CD4-positive, alpha-beta memory T cell (primary cell): ENCODE measurements at regions not wholly inside any gene's neighbourhood (a gene's known extent, or its start where the extent isn't known, plus 50 kb on each side); places are given as distances from the start of the nearest gene placed in this dataset.

ENCODE experiments used
- CTCF ChIA-PET: fragments of 350-600 bp; sonication (Branson Sonifier 250); formaldehyde crosslinking; loops from one replicate; lab custom pipeline; 2021; ENCODE audit warnings: inconsistent platforms; ENCODE audit not compliant: partially characterized antibody; lab: Charles Lee
- POLR2A ChIA-PET: fragments of 350-600 bp; sonication (Branson Sonifier 250); formaldehyde crosslinking; loops from one replicate; lab custom pipeline; 2021; ENCODE audit not compliant: partially characterized antibody; lab: Charles Lee
- DNase-seq, 5 donors: peaks; one replicate each; pipeline versions ENCODE4 v3.0.0 to v3.0.0-alpha.2; 2020 to 2022; ENCODE audit warnings: mixed read lengths in 1 of 5
- H3K27ac ChIP-seq: one replicate; pipeline ENCODE4 v1.7.0; 2013; ENCODE audit warnings: low read depth, low read length
- H3K27me3 ChIP-seq: 2 replicates; pipeline ENCODE4 v1.7.0; 2013; ENCODE audit warnings: mild to moderate bottlenecking, low read length, moderate library complexity; ENCODE audit not compliant: insufficient read depth
- H3K36me3 ChIP-seq: 2 replicates; pipeline ENCODE4 v1.7.0; 2013; ENCODE audit warnings: mild to moderate bottlenecking, low read length, moderate library complexity; ENCODE audit not compliant: insufficient read depth
- H3K4me1 ChIP-seq: 2 replicates; pipeline ENCODE4 v1.7.0; 2013; ENCODE audit warnings: mild to moderate bottlenecking, low read length, moderate library complexity; ENCODE audit not compliant: insufficient read depth
- H3K4me3 ChIP-seq, 2 donors: one replicate each; pipeline ENCODE4 v1.7.0; 2013; ENCODE audit warnings: low read length in 2 of 2, mild to moderate bottlenecking in 1 of 2
- H3K9me3 ChIP-seq, 2 donors: one replicate each; pipeline ENCODE4 v1.7.0; 2013; ENCODE audit warnings: low read length in 2 of 2, control low read depth in 1 of 2; ENCODE audit not compliant: control insufficient read depth in 1 of 2
- H3K27ac Mint-ChIP-seq, 7 donors: one replicate each; pipeline ENCODE4 v1.8.0; 2020 to 2021; ENCODE audit warnings: mixed read lengths in 7 of 7, mild to moderate bottlenecking in 6 of 7, inconsistent platforms in 3 of 7, moderate library complexity in 3 of 7
- H3K27me3 Mint-ChIP-seq, 2 donors: one replicate each; pipeline ENCODE4 v1.8.0; 2020 to 2021; ENCODE audit warnings: mixed read lengths in 2 of 2
- H3K36me3 Mint-ChIP-seq, 2 donors: one replicate each; pipeline ENCODE4 v1.8.0; 2020 to 2021; ENCODE audit warnings: mixed read lengths in 2 of 2, inconsistent platforms in 1 of 2, mild to moderate bottlenecking in 1 of 2
- H3K4me1 Mint-ChIP-seq, 4 donors: one replicate each; pipeline ENCODE4 v1.8.0; 2020 to 2021; ENCODE audit warnings: mixed read lengths in 4 of 4, mild to moderate bottlenecking in 1 of 4
- H3K4me3 Mint-ChIP-seq, 8 donors: one replicate each; pipeline ENCODE4 v1.8.0; 2020 to 2021; ENCODE audit warnings: mixed read lengths in 8 of 8, mild to moderate bottlenecking in 7 of 8, moderate library complexity in 6 of 8, inconsistent platforms in 3 of 8
- H3K9me3 Mint-ChIP-seq, 8 donors: one replicate each; pipeline ENCODE4 v1.8.0; 2020 to 2021; ENCODE audit warnings: mixed read lengths in 8 of 8, mild to moderate bottlenecking in 5 of 8, inconsistent platforms in 3 of 8, moderate library complexity in 1 of 8
- intact Hi-C: fragments of 100-400 bp; cut with micrococcal nuclease; formaldehyde crosslinking; loops from one replicate; pipeline ENCODE4 v1.15.1; 2023

GRCh38 chr9:99582814-99583213, 238.9 kb upstream of the NR4A3 start:
- no peaks in the 10 kb centered on the region for H3K36me3 Mint-ChIP-seq
- ChIA-PET CTCF (no interaction called here), POLR2A (no interaction called here)
- H3K27ac ChIP-seq = no peak overlapping the region
- H3K36me3 ChIP-seq = no peaks in the 10 kb centered on the region
- H3K27ac Mint-ChIP-seq = no peak overlapping the region
- H3K4me3 ChIP-seq = no peak overlapping the region
- no peaks in the 10 kb centered on the region for H3K9me3 ChIP-seq
- no peaks in the 10 kb centered on the region for H3K27me3 ChIP-seq
- DNase-seq = no peak
- intact Hi-C loops = no loop called here
- peaks cover 7 to 10% of the 10 kb centered on the region in 2 donors for H3K27me3 Mint-ChIP-seq
- H3K4me1 Mint-ChIP-seq = no peaks in the 10 kb centered on the region
- no peak overlapping the region for H3K4me3 Mint-ChIP-seq
- H3K4me1 ChIP-seq = no peaks in the 10 kb centered on the region
- H3K9me3 Mint-ChIP-seq = peaks cover 0 to 3% (median 0%) of the 10 kb centered on the region in 8 donors

GRCh38 chr9:99588299-99588698, 233.4 kb upstream of the NR4A3 start:
- Mint-ChIP-seq H3K4me1 (no peaks in the 10 kb centered on the region), H3K4me3 (no peak overlapping the region), H3K9me3 (peaks cover 0 to 9% (median 0%) of the 10 kb centered on the region in 8 donors), H3K27me3 (peaks cover 14 to 17% of the 10 kb centered on the region in 2 donors), H3K27ac (no peak overlapping the region), H3K36me3 (no peaks in the 10 kb centered on the region)
- no peak overlapping the region for H3K27ac ChIP-seq
- CTCF ChIA-PET = no interaction called here
- intact Hi-C loops = no loop called here
- no peaks in the 10 kb centered on the region for H3K9me3 ChIP-seq
- no peaks in the 10 kb centered on the region for H3K4me1 ChIP-seq
- DNase-seq = no peak
- H3K36me3 ChIP-seq = no peaks in the 10 kb centered on the region
- H3K4me3 ChIP-seq = no peak overlapping the region
- no peaks in the 10 kb centered on the region for H3K27me3 ChIP-seq
- POLR2A ChIA-PET = no interaction called here

- CTCF ChIA-PET = no interaction called here
- H3K36me3 Mint-ChIP-seq = no peaks in the 10 kb centered on the region
- intact Hi-C loops = no loop called here
These were observed 232.9 kb upstream of the NR4A3 start for GRCh38 chr9:99588747-99589146.

GRCh38 chr9:99590410-99590809, 231.3 kb upstream of the NR4A3 start:
- H3K36me3 ChIP-seq = no peaks in the 10 kb centered on the region
- ChIA-PET CTCF (no interaction called here), POLR2A (no interaction called here)
- intact Hi-C loops = no loop called here
- H3K27me3 Mint-ChIP-seq = peaks cover 15 to 20% of the 10 kb centered on the region in 2 donors
- peaks cover 0 to 9% (median 0%) of the 10 kb centered on the region in 8 donors for H3K9me3 Mint-ChIP-seq
- no peaks in the 10 kb centered on the region for H3K27me3 ChIP-seq
- no peaks in the 10 kb centered on the region for H3K36me3 Mint-ChIP-seq
- H3K4me3 ChIP-seq = no peak overlapping the region
- no peaks in the 10 kb centered on the region for H3K4me1 ChIP-seq
- DNase-seq = no peak
- H3K27ac Mint-ChIP-seq = no peak overlapping the region
- H3K4me3 Mint-ChIP-seq = no peak overlapping the region
- no peaks in the 10 kb centered on the region for H3K4me1 Mint-ChIP-seq
- H3K9me3 ChIP-seq = no peaks in the 10 kb centered on the region
- no peak overlapping the region for H3K27ac ChIP-seq

More at GRCh38 chr9:99588747-99589146, 232.9 kb upstream of the NR4A3 start:
- H3K27ac Mint-ChIP-seq = no peak overlapping the region
- no peak for DNase-seq
- no peak overlapping the region for H3K4me3 Mint-ChIP-seq
- no peaks in the 10 kb centered on the region for H3K4me1 Mint-ChIP-seq
- POLR2A ChIA-PET = no interaction called here
- Histone ChIP-seq H3K27ac (no peak overlapping the region), H3K36me3 (no peaks in the 10 kb centered on the region), H3K27me3 (no peaks in the 10 kb centered on the region), H3K4me3 (no peak overlapping the region), H3K9me3 (no peaks in the 10 kb centered on the region), H3K4me1 (no peaks in the 10 kb centered on the region)
- H3K9me3 Mint-ChIP-seq = peaks cover 0 to 9% (median 0%) of the 10 kb centered on the region in 8 donors
- H3K27me3 Mint-ChIP-seq = peaks cover 11 to 17% of the 10 kb centered on the region in 2 donors

- Mint-ChIP-seq H3K4me3 (no peak overlapping the region), H3K27ac (no peak overlapping the region), H3K27me3 (peaks cover 16 to 20% of the 10 kb centered on the region in 2 donors), H3K9me3 (peaks cover 0 to 9% (median 0%) of the 10 kb centered on the region in 8 donors), H3K36me3 (no peaks in the 10 kb centered on the region), H3K4me1 (no peaks in the 10 kb centered on the region)
- H3K9me3 ChIP-seq = no peaks in the 10 kb centered on the region
- H3K4me3 ChIP-seq = no peak overlapping the region
- no peak overlapping the region for H3K27ac ChIP-seq
- intact Hi-C loops = no loop called here
- H3K36me3 ChIP-seq = no peaks in the 10 kb centered on the region
- no peaks in the 10 kb centered on the region for H3K27me3 ChIP-seq
- ChIA-PET POLR2A (no interaction called here), CTCF (no interaction called here)
- no peak for DNase-seq
- H3K4me1 ChIP-seq = no peaks in the 10 kb centered on the region
These were observed 230.8 kb upstream of the NR4A3 start for GRCh38 chr9:99590840-99591239.

GRCh38 chr9:99591770-99592169, 229.9 kb upstream of the NR4A3 start:
- DNase-seq = no peak
- Mint-ChIP-seq H3K9me3 (peaks cover 0 to 5% (median 0%) of the 10 kb centered on the region in 8 donors), H3K27ac (no peak overlapping the region), H3K36me3 (no peaks in the 10 kb centered on the region), H3K4me1 (no peaks in the 10 kb centered on the region), H3K27me3 (peaks cover 10 to 14% of the 10 kb centered on the region in 2 donors), H3K4me3 (no peak overlapping the region)
- H3K36me3 ChIP-seq = no peaks in the 10 kb centered on the region
- ChIA-PET POLR2A (no interaction called here), CTCF (no interaction called here)
- no peak overlapping the region for H3K27ac ChIP-seq
- intact Hi-C loops = no loop called here
- H3K4me1 ChIP-seq = no peaks in the 10 kb centered on the region
- no peaks in the 10 kb centered on the region for H3K9me3 ChIP-seq
- H3K27me3 ChIP-seq = no peaks in the 10 kb centered on the region
- no peak overlapping the region for H3K4me3 ChIP-seq

- no peak overlapping the region for H3K27ac Mint-ChIP-seq
- no peaks in the 10 kb centered on the region for H3K27me3 ChIP-seq
- ChIA-PET CTCF (interaction anchor here (1.0 kb wide), 1 partner anchor 421 kb away, joined by 3 read pairs; no protein-coding TSS in a partner anchor), POLR2A (no interaction called here)
- no peak for DNase-seq
- no peaks in the 10 kb centered on the region for H3K4me1 ChIP-seq
- H3K36me3 ChIP-seq = no peaks in the 10 kb centered on the region
- no peak overlapping the region for H3K4me3 Mint-ChIP-seq
- H3K27me3 Mint-ChIP-seq = peaks cover 10 to 15% of the 10 kb centered on the region in 2 donors
- no peaks in the 10 kb centered on the region for H3K36me3 Mint-ChIP-seq
- H3K9me3 Mint-ChIP-seq = peaks cover 0 to 5% (median 0%) of the 10 kb centered on the region in 8 donors
- no peak overlapping the region for H3K27ac ChIP-seq
- intact Hi-C loops = no loop called here
- no peak overlapping the region for H3K4me3 ChIP-seq
- no peaks in the 10 kb centered on the region for H3K9me3 ChIP-seq
- no peaks in the 10 kb centered on the region for H3K4me1 Mint-ChIP-seq
These were observed 228.7 kb upstream of the NR4A3 start for GRCh38 chr9:99592834-99593574.
